WERI-Rb-1 (cell line): ENCODE measurements at regions not wholly inside any gene's neighbourhood (a gene's known extent, or its start where the extent isn't known, plus 50 kb on each side); places are given as distances from the start of the nearest gene placed in this dataset.

ENCODE experiments used
- DNase-seq: peaks from one replicate; pipeline ENCODE4 v3.0.0-alpha.2; 2020
- H3K27ac ChIP-seq: fragments of 250-450 bp; sonication (Bioruptor Pico); 2 replicates; pipeline ENCODE4 v1.5.1; 2020; ENCODE audit warnings: mild to moderate bottlenecking, moderate library complexity
- H3K27me3 ChIP-seq: fragments of 250-450 bp; sonication (Bioruptor Pico); 2 replicates; pipeline ENCODE4 v1.5.1; 2021; ENCODE audit warnings: mild to moderate bottlenecking, low read depth, moderate library complexity; ENCODE audit not compliant: insufficient read depth, severe bottlenecking
- H3K36me3 ChIP-seq: fragments of 250-450 bp; sonication (Bioruptor Pico); 2 replicates; pipeline ENCODE4 v1.5.1; 2020; ENCODE audit warnings: mild to moderate bottlenecking, moderate library complexity
- H3K4me3 ChIP-seq: 2 replicates; pipeline ENCODE4 v1.5.1; 2011; ENCODE audit warnings: low read depth, mild to moderate bottlenecking, control low read depth, low read length
- H3K9me3 ChIP-seq: fragments of 250-450 bp; sonication (Bioruptor Pico); 2 replicates; pipeline ENCODE4 v1.5.1; 2021; ENCODE audit warnings: mild to moderate bottlenecking, moderate library complexity; ENCODE audit not compliant: severe bottlenecking
- CTCF ChIP-seq: IDR thresholded peaks from 2 replicates; pipeline ENCODE4 v1.5.1; 2011; ENCODE audit warnings: low read depth, mild to moderate bottlenecking, control low read depth, inconsistent platforms, low read length

GRCh38 chr7:84250452-84250851, 55.9 kb upstream of the SEMA3A start:
- no peak for TF ChIP-seq CTCF
- no peaks in the 10 kb centered on the region for H3K36me3 ChIP-seq
- no peaks in the 10 kb centered on the region for H3K9me3 ChIP-seq
- no peak overlapping the region for H3K27ac ChIP-seq
- H3K4me3 ChIP-seq, result no peak overlapping the region
- no peaks in the 10 kb centered on the region for H3K27me3 ChIP-seq
- DNase-seq, result no peak

- no peak for DNase-seq
- no peaks in the 10 kb centered on the region for H3K9me3 ChIP-seq
- no peaks in the 10 kb centered on the region for H3K27me3 ChIP-seq
- no peak overlapping the region for H3K4me3 ChIP-seq
- no peak overlapping the region for H3K27ac ChIP-seq
- H3K36me3 ChIP-seq, result no peaks in the 10 kb centered on the region
- no peak for TF ChIP-seq CTCF
Observed at GRCh38 chr7:84249656-84250055, 55.1 kb upstream of the SEMA3A start.

GRCh38 chr7:84248843-84249242, 54.3 kb upstream of the SEMA3A start:
- no peaks in the 10 kb centered on the region for H3K27me3 ChIP-seq
- no peaks in the 10 kb centered on the region for H3K36me3 ChIP-seq
- no peak for DNase-seq
- TF ChIP-seq CTCF, result no peak
- no peak overlapping the region for H3K4me3 ChIP-seq
- no peak overlapping the region for H3K27ac ChIP-seq
- no peaks in the 10 kb centered on the region for H3K9me3 ChIP-seq

- no peak for DNase-seq
- TF ChIP-seq CTCF, result no peak
Observed at GRCh38 chr7:84248267-84248666, 53.7 kb upstream of the SEMA3A start.

GRCh38 chr7:84247591-84247990, 53.0 kb upstream of the SEMA3A start:
- Histone ChIP-seq H3K27me3 (no peaks in the 10 kb centered on the region), H3K9me3 (no peaks in the 10 kb centered on the region), H3K4me3 (no peak overlapping the region), H3K27ac (no peak overlapping the region), H3K36me3 (no peaks in the 10 kb centered on the region)
- no peak for DNase-seq
- TF ChIP-seq CTCF, result no peak

More at GRCh38 chr7:84248267-84248666, 53.7 kb upstream of the SEMA3A start:
- H3K9me3 ChIP-seq, result no peaks in the 10 kb centered on the region
- no peak overlapping the region for H3K27ac ChIP-seq
- H3K36me3 ChIP-seq, result no peaks in the 10 kb centered on the region
- no peak overlapping the region for H3K4me3 ChIP-seq
- H3K27me3 ChIP-seq, result no peaks in the 10 kb centered on the region

GRCh38 chr7:84245835-84246234, 51.2 kb upstream of the SEMA3A start:
- Histone ChIP-seq H3K9me3 (no peaks in the 10 kb centered on the region), H3K4me3 (no peak overlapping the region), H3K27ac (no peak overlapping the region), H3K27me3 (no peaks in the 10 kb centered on the region), H3K36me3 (no peaks in the 10 kb centered on the region)
- no peak for DNase-seq
- TF ChIP-seq CTCF, result no peak
